ENCODE measurements at regions not wholly inside any gene's neighbourhood (a gene's known extent, or its start where the extent isn't known, plus 50 kb on each side); places are given as distances from the start of the nearest gene placed in this dataset.
A peak's percentile ranks its signal among the peaks of the same experiment; 100 is the strongest.

- peaks cover 0 to 7% (median 0%) of the 10 kb centered on the region in 4 donors for H3K4me1 ChIP-seq
- TF ChIP-seq POLR2A (IDR thresholded peaks at IDR 0.05) (no peak), EP300 (IDR thresholded peaks at IDR 0.05) (no peak), CTCF (IDR thresholded peaks at IDR 0.05) (no peak)
- no peak overlapping the region for H3K27ac ChIP-seq
- DNase-seq (ENCODE audit: low spot score in 2 of 2) = no peak
- no peak overlapping the region for H3K4me3 ChIP-seq
- H3K9me3 ChIP-seq = no peaks in the 10 kb centered on the region
- H3K36me3 ChIP-seq = no peaks in the 10 kb centered on the region
- 95% methylated on average over 2 of the region's 2 CpGs for WGBS, 2 donors
- no peaks in the 10 kb centered on the region for H3K27me3 ChIP-seq
Measured at GRCh38 chr6:121499666-121500065, 64.2 kb downstream of the GJA1 start.

GRCh38 chr6:121503589-121503991, 68.1 kb downstream of the GJA1 start:
- no peaks in the 10 kb centered on the region for H3K9me3 ChIP-seq
- H3K36me3 ChIP-seq = no peaks in the 10 kb centered on the region
- DNase-seq (ENCODE audit: low spot score in 2 of 2) = no peak
- H3K27ac ChIP-seq = peak overlapping the region in 1 of 4 donors; percentile 1
- peaks cover 0 to 7% (median 0%) of the 10 kb centered on the region in 4 donors for H3K4me1 ChIP-seq
- WGBS, 2 donors = 38 to 41% methylated on average over 2 of the region's 2 CpGs
- TF ChIP-seq POLR2A (IDR thresholded peaks at IDR 0.05) (no peak), EP300 (IDR thresholded peaks at IDR 0.05) (no peak), CTCF (IDR thresholded peaks at IDR 0.05) (no peak)
- H3K4me3 ChIP-seq = no peak overlapping the region
- no peaks in the 10 kb centered on the region for H3K27me3 ChIP-seq

GRCh38 chr6:121504227-121504626, 68.8 kb downstream of the GJA1 start:
- Histone ChIP-seq H3K9me3 (no peaks in the 10 kb centered on the region), H3K36me3 (no peaks in the 10 kb centered on the region), H3K4me3 (no peak overlapping the region), H3K27me3 (no peaks in the 10 kb centered on the region), H3K27ac (peak overlapping the region in 1 of 4 donors; percentile 39), H3K4me1 (peaks cover 0 to 7% (median 0%) of the 10 kb centered on the region in 4 donors)
- DNase-seq (ENCODE audit: low spot score in 2 of 2) = no peak
- no peak for TF ChIP-seq CTCF (IDR thresholded peaks at IDR 0.05)
- no peak for TF ChIP-seq EP300 (IDR thresholded peaks at IDR 0.05)
- TF ChIP-seq POLR2A (IDR thresholded peaks at IDR 0.05) = no peak
- WGBS, 2 donors = 37 to 49% methylated on average over 1 of the region's 1 CpG

- Histone ChIP-seq H3K4me1 (peaks cover 0 to 7% (median 0%) of the 10 kb centered on the region in 4 donors), H3K4me3 (no peak overlapping the region), H3K36me3 (no peaks in the 10 kb centered on the region), H3K27ac (no peak overlapping the region), H3K27me3 (no peaks in the 10 kb centered on the region), H3K9me3 (no peaks in the 10 kb centered on the region)
- TF ChIP-seq CTCF (IDR thresholded peaks at IDR 0.05) = no peak
- no peak for TF ChIP-seq EP300 (IDR thresholded peaks at IDR 0.05)
- TF ChIP-seq POLR2A (IDR thresholded peaks at IDR 0.05) = no peak
- 96 to 98% methylated on average over 2 of the region's 2 CpGs for WGBS, 2 donors
- no peak for DNase-seq (ENCODE audit: low spot score in 2 of 2)
Measured at GRCh38 chr6:121505284-121505683, 69.8 kb downstream of the GJA1 start.

GRCh38 chr6:121506761-121507754, 71.6 kb downstream of the GJA1 start:
- Histone ChIP-seq H3K27me3 (no peaks in the 10 kb centered on the region), H3K4me3 (no peak overlapping the region), H3K27ac (no peak overlapping the region), H3K4me1 (peaks cover 0 to 7% (median 0%) of the 10 kb centered on the region in 4 donors), H3K36me3 (no peaks in the 10 kb centered on the region), H3K9me3 (no peaks in the 10 kb centered on the region)
- no peak for TF ChIP-seq EP300 (IDR thresholded peaks at IDR 0.05)
- no peak for TF ChIP-seq CTCF (IDR thresholded peaks at IDR 0.05)
- no peak for TF ChIP-seq POLR2A (IDR thresholded peaks at IDR 0.05)
- no peak for DNase-seq (ENCODE audit: low spot score in 2 of 2)
- 70 to 84% methylated on average over 7 of the region's 7 CpGs for WGBS, 2 donors

Data from tibial nerve (tissue), 4 donors.